WTC11 (cell line): ENCODE measurements at regions not wholly inside any gene's neighbourhood (a gene's known extent, or its start where the extent isn't known, plus 50 kb on each side); places are given as distances from the start of the nearest gene placed in this dataset.

ENCODE experiments used
- ATAC-seq: fragments of 200-7000 bp; cut with Tn5 transposase; 2 replicates; pipeline ENCODE4 v1.10.0; 2021; ENCODE audit warnings: mild to moderate bottlenecking, moderate library complexity
- CTCF ChIA-PET: fragments of 300-600 bp; sonication (Branson Sonifier 250); formaldehyde crosslinking; loops from one replicate; lab custom pipeline; 2021; ENCODE audit warnings: antibody characterized with exemption; lab: Charles Lee
- POLR2A ChIA-PET: fragments of 350-600 bp; sonication (Branson Sonifier 250); formaldehyde crosslinking; loops from one replicate; lab custom pipeline; 2021; ENCODE audit warnings: antibody characterized with exemption; lab: Charles Lee
- DNase-seq: peaks from one replicate; pipeline ENCODE4 v3.0.0; 2021; ENCODE audit warnings: low spot score
- H3K27ac Mint-ChIP-seq: 2 replicates; pipeline ENCODE4 v1.8.0; 2021; ENCODE audit warnings: mixed read lengths
- H3K27me3 Mint-ChIP-seq: 2 replicates; pipeline ENCODE4 v1.8.0; 2021; ENCODE audit warnings: low read depth, mild to moderate bottlenecking, moderate library complexity, mixed read lengths
- H3K36me3 Mint-ChIP-seq: 2 replicates; pipeline ENCODE4 v1.8.0; 2021; ENCODE audit warnings: mixed read lengths
- H3K4me1 Mint-ChIP-seq: 2 replicates; pipeline ENCODE4 v1.8.0; 2022; ENCODE audit warnings: mixed read lengths
- H3K4me3 Mint-ChIP-seq: 2 replicates; pipeline ENCODE4 v1.8.0; 2021; ENCODE audit warnings: mild to moderate bottlenecking, moderate library complexity, mixed read lengths
- H3K9me3 Mint-ChIP-seq: 2 replicates; pipeline ENCODE4 v1.8.0; 2021; ENCODE audit warnings: mixed read lengths
- ATF3 ChIP-seq: sonication (generic); formaldehyde crosslinking; conservative IDR thresholded peaks from 2 replicates; pipeline ENCODE4 v1.8.1; 2022; ENCODE audit warnings: mild to moderate bottlenecking, missing genetic modification reagents
- ATF6 ChIP-seq: sonication (generic); formaldehyde crosslinking; IDR thresholded peaks from 2 replicates; pipeline ENCODE4 v1.8.1; 2023; ENCODE audit warnings: mild to moderate bottlenecking, missing genetic modification reagents
- CREB1 ChIP-seq: sonication (generic); formaldehyde crosslinking; IDR thresholded peaks from 2 replicates; pipeline ENCODE4 v1.8.0; 2023; ENCODE audit warnings: mild to moderate bottlenecking, missing genetic modification reagents
- E2F4 ChIP-seq: sonication (generic); formaldehyde crosslinking; IDR thresholded peaks from 2 replicates; pipeline ENCODE4 v1.8.1; 2022; ENCODE audit warnings: low read depth, mild to moderate bottlenecking, moderate library complexity, missing genetic modification reagents, borderline replicate concordance
- ESRRA ChIP-seq: sonication (generic); formaldehyde crosslinking; IDR thresholded peaks from 2 replicates; pipeline ENCODE4 v1.8.1; 2022; ENCODE audit warnings: mild to moderate bottlenecking, missing genetic modification reagents, borderline replicate concordance
- FOXJ3 ChIP-seq: sonication (generic); formaldehyde crosslinking; IDR thresholded peaks from 2 replicates; pipeline ENCODE4 v1.9.0; 2021; ENCODE audit warnings: missing genetic modification reagents, mild to moderate bottlenecking, borderline replicate concordance
- GRHL2 ChIP-seq: fragments of 250-450 bp; sonication (Bioruptor Pico); IDR thresholded peaks from 2 replicates; pipeline ENCODE4 v1.8.0; 2022; ENCODE audit warnings: mild to moderate bottlenecking, moderate library complexity; ENCODE audit not compliant: insufficient replicate concordance, severe bottlenecking
- JUN ChIP-seq: sonication (generic); formaldehyde crosslinking; IDR thresholded peaks from 2 replicates; pipeline ENCODE4 v1.8.0; 2023; ENCODE audit warnings: mild to moderate bottlenecking, missing genetic modification reagents
- MAX ChIP-seq: sonication (generic); formaldehyde crosslinking; IDR thresholded peaks from 2 replicates; pipeline ENCODE4 v1.8.0; 2022; ENCODE audit warnings: mild to moderate bottlenecking, missing genetic modification reagents
- MLX ChIP-seq: sonication (generic); formaldehyde crosslinking; IDR thresholded peaks from 2 replicates; pipeline ENCODE4 v1.8.1; 2023; ENCODE audit warnings: mild to moderate bottlenecking, missing genetic modification reagents, moderate library complexity
- PRDM15 ChIP-seq: sonication (generic); formaldehyde crosslinking; IDR thresholded peaks from 2 replicates; pipeline ENCODE4 v1.8.0; 2022; ENCODE audit warnings: missing genetic modification reagents
- PREB ChIP-seq: sonication (generic); formaldehyde crosslinking; IDR thresholded peaks from 2 replicates; pipeline ENCODE4 v1.8.1; 2022; ENCODE audit warnings: mild to moderate bottlenecking, missing genetic modification reagents, moderate library complexity, borderline replicate concordance
- RELA ChIP-seq: sonication (generic); formaldehyde crosslinking; IDR thresholded peaks from 2 replicates; pipeline ENCODE4 v1.8.1; 2022; ENCODE audit warnings: missing genetic modification reagents, mild to moderate bottlenecking, borderline replicate concordance
- SMAD4 ChIP-seq: sonication (generic); formaldehyde crosslinking; IDR thresholded peaks from 2 replicates; pipeline ENCODE4 v1.8.0; 2022; ENCODE audit warnings: mild to moderate bottlenecking, missing genetic modification reagents
- TCF7 ChIP-seq: sonication (generic); formaldehyde crosslinking; IDR thresholded peaks from 2 replicates; pipeline ENCODE4 v1.8.0; 2022; ENCODE audit warnings: mild to moderate bottlenecking, low read depth, missing genetic modification reagents, moderate library complexity
- TEAD1 ChIP-seq: sonication (generic); formaldehyde crosslinking; IDR thresholded peaks from 2 replicates; pipeline ENCODE4 v1.8.0; 2022; ENCODE audit warnings: mild to moderate bottlenecking, missing genetic modification reagents
- ZBTB43 ChIP-seq: sonication (generic); formaldehyde crosslinking; IDR thresholded peaks from 2 replicates; pipeline ENCODE4 v1.8.1; 2023; ENCODE audit warnings: mild to moderate bottlenecking, missing genetic modification reagents

GRCh38 chr9:2478421-2478820, 143.2 kb upstream of the VLDLR start:
- CTCF ChIA-PET = no interaction called here
- TF ChIP-seq MLX (CRISPR knock-in tag) (no peak), E2F4 (CRISPR knock-in tag) (no peak), TCF7 (CRISPR knock-in tag) (no peak), PRDM15 (CRISPR knock-in tag) (no peak), CREB1 (CRISPR knock-in tag) (no peak), JUN (no peak), PREB (CRISPR knock-in tag) (no peak), SMAD4 (CRISPR knock-in tag) (no peak), MAX (CRISPR knock-in tag) (no peak), FOXJ3 (CRISPR knock-in tag) (no peak), RELA (no peak), ESRRA (no peak), ATF3 (CRISPR knock-in tag) (no peak), TEAD1 (CRISPR knock-in tag) (no peak), ATF6 (CRISPR knock-in tag) (no peak), GRHL2 (CRISPR knock-in tag) (no peak), ZBTB43 (no peak)
- no peak for DNase-seq
- Mint-ChIP-seq H3K27me3 (no peaks in the 10 kb centered on the region), H3K27ac (no peak overlapping the region), H3K4me3 (no peak overlapping the region), H3K9me3 (no peaks in the 10 kb centered on the region), H3K36me3 (no peaks in the 10 kb centered on the region), H3K4me1 (peaks cover 11% of the 10 kb centered on the region)
- ATAC-seq = no peak; the same call in 1 of the 2 replicates
- POLR2A ChIA-PET = no interaction called here
